ENCODE measurements at regions not wholly inside any gene's neighbourhood (a gene's known extent, or its start where the extent isn't known, plus 50 kb on each side); places are given as distances from the start of the nearest gene placed in this dataset.

DNA sequence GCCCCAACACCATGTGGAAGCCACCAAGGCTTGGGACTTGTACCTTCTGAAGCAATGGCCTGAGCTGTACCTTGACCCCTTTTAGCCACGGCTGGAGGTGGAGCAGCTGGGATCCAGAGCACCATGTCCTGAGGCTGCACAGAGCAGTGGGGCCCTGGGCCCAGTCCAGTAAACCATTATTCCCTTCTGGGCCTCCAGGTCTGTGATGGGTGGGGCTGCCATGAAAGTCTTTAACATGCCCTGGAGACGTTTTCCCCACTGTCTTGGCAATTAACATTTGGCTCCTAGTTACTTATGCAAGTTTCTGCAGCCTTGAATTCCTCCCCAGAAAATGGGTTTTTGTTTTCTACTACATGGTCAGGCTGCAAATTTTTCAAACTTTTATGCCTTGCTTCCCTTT, 323.7 kb upstream of the ZP4 start:
- no TSS peak for BruUV-seq (replicated peaks)
- ChIA-PET CTCF (ENCODE audit: low intra/inter-chr PET ratio, low total read pairs) (no interaction called here), POLR2A (no interaction called here)
- Histone ChIP-seq H3K4me2 (ENCODE audit: low read depth, low read length) (no peak overlapping the region), H3K9ac (ENCODE audit: insufficient read depth, low read depth, low read length) (no peak overlapping the region), H3K79me2 (ENCODE audit: insufficient read depth, low read length) (no peaks in the 10 kb centered on the region), H3K36me3 (replicated peaks in 1 of 2; ENCODE audit: control insufficient read depth in 1 of 2, insufficient read depth in 2 of 2, low read length in 2 of 2) (no peaks in the 10 kb centered on the region), H3K4me3 (replicated peaks in 1 of 3; ENCODE audit: insufficient read depth in 1 of 3, low read depth in 2 of 3, low read length in 3 of 3) (no peak overlapping the region), H3K27ac (ENCODE audit: extremely low read length, insufficient read depth, low read length) (no peak overlapping the region), H4K20me1 (ENCODE audit: insufficient read depth, low read length) (no peaks in the 10 kb centered on the region), H3K9me3 (ENCODE audit: low read length) (peaks cover 88% of the 10 kb centered on the region), H3K4me1 (ENCODE audit: insufficient read depth, low read length) (no peaks in the 10 kb centered on the region), H2AFZ (ENCODE audit: low read length) (no peak overlapping the region), H3K27me3 (ENCODE audit: control insufficient read depth in 1 of 2, insufficient read depth in 2 of 2, low read length in 2 of 2) (no peaks in the 10 kb centered on the region)
- DNase-seq (ENCODE audit: low spot score) (no peak), FAIRE-seq (no peak), ATAC-seq (no peak)
- intact Hi-C loops (cut with micrococcal nuclease; ENCODE audit: unreplicated experiment) (no loop called here), in situ Hi-C loops (cut with HindIII; ENCODE audit: extremely low pct_ligation_motif_present, low pct_unique_long_range_greater_than_20kb) (no loop called here)
- 0% methylated on average over 1 of the region's 2 CpGs for WGBS (ENCODE audit: low lambda C conversion rate)
- TF ChIP-seq MAFK (conservative IDR thresholded peaks at IDR 0.05 in 1 of 2, IDR thresholded peaks at IDR 0.05 in 1 of 2; ENCODE audit: low read length in 2 of 2) (no peak), RCOR2 (CRISPR knock-in tag; IDR thresholded peaks at IDR 0.05) (no peak), ZZZ3 (CRISPR knock-in tag; IDR thresholded peaks at IDR 0.05; ENCODE audit: borderline replicate concordance) (no peak), DPF2 (CRISPR knock-in tag; IDR thresholded peaks at IDR 0.05; ENCODE audit: borderline replicate concordance, low read depth) (no peak)
- TF ChIP-seq, protein P1, sequence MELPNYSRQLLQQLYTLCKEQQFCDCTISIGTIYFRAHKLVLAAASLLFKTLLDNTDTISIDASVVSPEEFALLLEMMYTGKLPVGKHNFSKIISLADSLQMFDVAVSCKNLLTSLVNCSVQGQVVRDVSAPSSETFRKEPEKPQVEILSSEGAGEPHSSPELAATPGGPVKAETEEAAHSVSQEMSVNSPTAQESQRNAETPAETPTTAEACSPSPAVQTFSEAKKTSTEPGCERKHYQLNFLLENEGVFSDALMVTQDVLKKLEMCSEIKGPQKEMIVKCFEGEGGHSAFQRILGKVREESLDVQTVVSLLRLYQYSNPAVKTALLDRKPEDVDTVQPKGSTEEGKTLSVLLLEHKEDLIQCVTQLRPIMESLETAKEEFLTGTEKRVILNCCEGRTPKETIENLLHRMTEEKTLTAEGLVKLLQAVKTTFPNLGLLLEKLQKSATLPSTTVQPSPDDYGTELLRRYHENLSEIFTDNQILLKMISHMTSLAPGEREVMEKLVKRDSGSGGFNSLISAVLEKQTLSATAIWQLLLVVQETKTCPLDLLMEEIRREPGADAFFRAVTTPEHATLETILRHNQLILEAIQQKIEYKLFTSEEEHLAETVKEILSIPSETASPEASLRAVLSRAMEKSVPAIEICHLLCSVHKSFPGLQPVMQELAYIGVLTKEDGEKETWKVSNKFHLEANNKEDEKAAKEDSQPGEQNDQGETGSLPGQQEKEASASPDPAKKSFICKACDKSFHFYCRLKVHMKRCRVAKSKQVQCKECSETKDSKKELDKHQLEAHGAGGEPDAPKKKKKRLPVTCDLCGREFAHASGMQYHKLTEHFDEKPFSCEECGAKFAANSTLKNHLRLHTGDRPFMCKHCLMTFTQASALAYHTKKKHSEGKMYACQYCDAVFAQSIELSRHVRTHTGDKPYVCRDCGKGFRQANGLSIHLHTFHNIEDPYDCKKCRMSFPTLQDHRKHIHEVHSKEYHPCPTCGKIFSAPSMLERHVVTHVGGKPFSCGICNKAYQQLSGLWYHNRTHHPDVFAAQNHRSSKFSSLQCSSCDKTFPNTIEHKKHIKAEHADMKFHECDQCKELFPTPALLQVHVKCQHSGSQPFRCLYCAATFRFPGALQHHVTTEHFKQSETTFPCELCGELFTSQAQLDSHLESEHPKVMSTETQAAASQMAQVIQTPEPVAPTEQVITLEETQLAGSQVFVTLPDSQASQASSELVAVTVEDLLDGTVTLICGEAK (IDR thresholded peaks at IDR 0.05), result no peak
- TF ChIP-seq, protein P1 (CRISPR knock-in tag; IDR thresholded peaks at IDR 0.05), result no peak
- TF ChIP-seq, protein P2, sequence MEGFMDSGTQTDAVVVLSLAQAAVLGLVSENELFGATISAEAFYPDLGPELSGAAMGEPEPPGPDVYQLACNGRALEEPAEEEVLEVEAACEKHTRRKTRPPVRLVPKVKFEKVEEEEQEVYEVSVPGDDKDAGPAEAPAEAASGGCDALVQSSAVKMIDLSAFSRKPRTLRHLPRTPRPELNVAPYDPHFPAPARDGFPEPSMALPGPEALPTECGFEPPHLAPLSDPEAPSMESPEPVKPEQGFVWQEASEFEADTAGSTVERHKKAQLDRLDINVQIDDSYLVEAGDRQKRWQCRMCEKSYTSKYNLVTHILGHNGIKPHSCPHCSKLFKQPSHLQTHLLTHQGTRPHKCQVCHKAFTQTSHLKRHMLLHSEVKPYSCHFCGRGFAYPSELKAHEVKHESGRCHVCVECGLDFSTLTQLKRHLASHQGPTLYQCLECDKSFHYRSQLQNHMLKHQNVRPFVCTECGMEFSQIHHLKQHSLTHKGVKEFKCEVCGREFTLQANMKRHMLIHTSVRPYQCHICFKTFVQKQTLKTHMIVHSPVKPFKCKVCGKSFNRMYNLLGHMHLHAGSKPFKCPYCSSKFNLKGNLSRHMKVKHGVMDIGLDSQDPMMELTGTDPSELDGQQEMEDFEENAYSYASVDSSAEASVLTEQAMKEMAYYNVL (CRISPR knock-in tag; IDR thresholded peaks at IDR 0.05; ENCODE audit: borderline replicate concordance), result no peak
